Neutrophil (primary cell): ENCODE measurements at regions not wholly inside any gene's neighbourhood (a gene's known extent, or its start where the extent isn't known, plus 50 kb on each side); places are given as distances from the start of the nearest gene placed in this dataset.

Source experiments
- H3K27ac ChIP-seq: fragments of 200-600 bp; sonication (generic); 2 replicates; pipeline ENCODE4 v1.5.1; 2016; ENCODE audit warnings: mild to moderate bottlenecking, moderate library complexity
- H3K27me3 ChIP-seq: fragments of 200-600 bp; sonication (generic); 2 replicates; pipeline ENCODE4 v1.6.0; 2016; ENCODE audit warnings: mild to moderate bottlenecking
- H3K36me3 ChIP-seq: fragments of 200-600 bp; sonication (generic); 2 replicates; pipeline ENCODE4 v1.5.1; 2017
- H3K4me1 ChIP-seq, 2 experiments: fragments of 200-600 bp in 1 of 2; sonication (generic) in 1 of 2; 1 replicate in 1 of 2; 2 replicates in 1 of 2; pipeline versions ENCODE4 v1.5.1 to v1.6.1; 2013 to 2016; ENCODE audit warnings: low read depth in 1 of 2, low read length in 1 of 2, mild to moderate bottlenecking in 1 of 2, moderate library complexity in 1 of 2; ENCODE audit not compliant: control insufficient read depth in 1 of 2, insufficient read depth in 1 of 2
- H3K4me3 ChIP-seq, 2 experiments: fragments of 200-600 bp in 1 of 2; sonication (generic) in 1 of 2; 1 replicate in 1 of 2; 2 replicates in 1 of 2; pipeline ENCODE4 v1.5.1; 2013 to 2016; ENCODE audit warnings: low read depth in 1 of 2, low read length in 1 of 2, mild to moderate bottlenecking in 1 of 2, moderate library complexity in 1 of 2
- H3K9me3 ChIP-seq: fragments of 200-600 bp; sonication (generic); 2 replicates; pipeline ENCODE4 v1.5.1; 2016
- TF ChIP-seq, protein P1 (sequence below): fragments of 200-600 bp; sonication (generic); IDR thresholded peaks from 2 replicates; pipeline ENCODE4 v1.5.1; 2016; ENCODE audit warnings: antibody characterized with exemption

DNA sequence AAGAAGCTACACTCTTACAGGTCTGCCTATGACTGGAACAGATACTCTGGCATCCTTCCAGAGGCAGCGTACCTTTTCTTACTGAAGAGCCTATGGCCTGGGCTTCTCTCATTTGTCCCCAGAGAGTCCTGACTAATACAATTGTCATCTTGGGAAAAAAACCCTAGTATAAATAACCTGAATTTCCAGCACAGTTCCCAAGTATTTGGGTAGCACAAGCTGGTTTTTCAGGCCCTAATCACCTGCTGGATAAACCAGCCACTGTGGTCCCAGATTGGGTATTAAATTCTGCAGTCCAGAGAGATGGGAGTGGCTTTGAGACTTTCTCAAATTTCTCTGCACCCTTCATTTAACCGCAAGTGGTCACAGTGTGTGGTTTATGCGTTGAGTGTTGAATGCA lies 186.8 kb upstream of the NEBL start:
- TF ChIP-seq, protein P1, sequence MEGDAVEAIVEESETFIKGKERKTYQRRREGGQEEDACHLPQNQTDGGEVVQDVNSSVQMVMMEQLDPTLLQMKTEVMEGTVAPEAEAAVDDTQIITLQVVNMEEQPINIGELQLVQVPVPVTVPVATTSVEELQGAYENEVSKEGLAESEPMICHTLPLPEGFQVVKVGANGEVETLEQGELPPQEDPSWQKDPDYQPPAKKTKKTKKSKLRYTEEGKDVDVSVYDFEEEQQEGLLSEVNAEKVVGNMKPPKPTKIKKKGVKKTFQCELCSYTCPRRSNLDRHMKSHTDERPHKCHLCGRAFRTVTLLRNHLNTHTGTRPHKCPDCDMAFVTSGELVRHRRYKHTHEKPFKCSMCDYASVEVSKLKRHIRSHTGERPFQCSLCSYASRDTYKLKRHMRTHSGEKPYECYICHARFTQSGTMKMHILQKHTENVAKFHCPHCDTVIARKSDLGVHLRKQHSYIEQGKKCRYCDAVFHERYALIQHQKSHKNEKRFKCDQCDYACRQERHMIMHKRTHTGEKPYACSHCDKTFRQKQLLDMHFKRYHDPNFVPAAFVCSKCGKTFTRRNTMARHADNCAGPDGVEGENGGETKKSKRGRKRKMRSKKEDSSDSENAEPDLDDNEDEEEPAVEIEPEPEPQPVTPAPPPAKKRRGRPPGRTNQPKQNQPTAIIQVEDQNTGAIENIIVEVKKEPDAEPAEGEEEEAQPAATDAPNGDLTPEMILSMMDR, result no peak
- no peaks in the 10 kb centered on the region for H3K9me3 ChIP-seq
- no peaks in the 10 kb centered on the region for H3K4me1 ChIP-seq
- no peak overlapping the region for H3K27ac ChIP-seq
- peaks cover 7% of the 10 kb centered on the region for H3K27me3 ChIP-seq
- no peaks in the 10 kb centered on the region for H3K36me3 ChIP-seq
- no peak overlapping the region for H3K4me3 ChIP-seq

DNA sequence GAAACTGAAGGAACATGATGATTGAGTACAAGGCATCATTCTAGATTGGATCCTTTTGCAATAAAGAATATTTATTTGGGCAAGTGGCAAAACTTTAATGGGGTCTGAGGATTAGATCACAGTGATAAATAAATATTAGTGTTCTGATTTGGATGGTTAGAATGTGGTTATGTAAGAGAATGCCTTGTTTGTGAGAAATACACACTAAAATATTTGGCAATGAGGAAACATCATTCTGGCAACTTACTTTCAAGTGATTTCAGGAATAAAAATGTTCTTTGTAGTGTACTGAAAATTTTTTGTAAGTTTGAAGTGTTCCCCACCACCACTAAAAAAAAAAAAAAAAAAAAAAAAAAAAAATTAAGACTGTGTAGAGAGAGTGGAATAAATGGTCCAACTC lies 185.1 kb upstream of the NEBL start:
- TF ChIP-seq, protein P1, result no peak
- no peaks in the 10 kb centered on the region for H3K4me1 ChIP-seq
- no peaks in the 10 kb centered on the region for H3K36me3 ChIP-seq
- no peak overlapping the region for H3K27ac ChIP-seq
- no peaks in the 10 kb centered on the region for H3K9me3 ChIP-seq
- H3K4me3 ChIP-seq, result no peak overlapping the region
- peaks cover 7% of the 10 kb centered on the region for H3K27me3 ChIP-seq

DNA sequence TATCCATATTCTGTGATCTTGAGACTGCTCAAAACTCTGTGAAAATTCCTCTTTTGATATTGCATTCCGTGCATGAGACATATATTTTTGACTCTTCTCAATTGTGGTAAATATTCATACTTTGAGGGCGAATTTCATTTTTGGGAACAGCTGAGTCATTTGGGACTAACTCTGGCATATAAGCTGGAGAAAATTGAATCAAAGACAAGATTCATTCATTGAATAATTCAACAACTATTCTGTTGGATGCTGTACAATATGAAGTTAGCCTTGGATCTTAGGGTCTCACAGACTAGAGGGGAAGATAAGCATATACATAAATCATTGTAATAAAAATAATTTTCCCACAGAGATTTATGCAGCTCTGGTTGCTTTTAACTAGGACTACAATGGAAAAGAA lies 183.2 kb upstream of the NEBL start:
- H3K9me3 ChIP-seq, result no peaks in the 10 kb centered on the region
- H3K36me3 ChIP-seq, result no peaks in the 10 kb centered on the region
- H3K4me3 ChIP-seq, result no peak overlapping the region
- H3K27ac ChIP-seq, result no peak overlapping the region
- no peaks in the 10 kb centered on the region for H3K4me1 ChIP-seq
- TF ChIP-seq, protein P1, result no peak
- H3K27me3 ChIP-seq, result peaks cover 7% of the 10 kb centered on the region

DNA sequence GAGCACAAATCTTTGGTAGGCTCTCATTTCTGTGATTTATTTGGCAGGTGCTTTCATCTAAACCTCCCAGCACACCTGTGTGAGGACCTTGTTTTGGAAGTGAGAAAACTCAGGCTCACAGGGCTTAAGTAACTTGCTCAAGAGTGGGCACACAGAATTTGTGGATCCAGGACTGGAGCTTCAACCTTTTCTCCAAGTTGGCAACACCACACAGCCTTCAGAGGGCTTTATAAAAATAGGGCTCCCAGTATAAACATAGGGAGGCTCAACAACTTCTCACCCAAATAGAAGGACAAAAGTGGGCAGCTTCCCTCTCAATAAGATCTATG lies 182.2 kb upstream of the NEBL start:
- H3K4me3 ChIP-seq, result no peak overlapping the region
- H3K27me3 ChIP-seq, result peaks cover 7% of the 10 kb centered on the region
- H3K4me1 ChIP-seq, result no peaks in the 10 kb centered on the region
- TF ChIP-seq, protein P1, result no peak
- H3K27ac ChIP-seq, result no peak overlapping the region
- no peaks in the 10 kb centered on the region for H3K9me3 ChIP-seq
- no peaks in the 10 kb centered on the region for H3K36me3 ChIP-seq

DNA sequence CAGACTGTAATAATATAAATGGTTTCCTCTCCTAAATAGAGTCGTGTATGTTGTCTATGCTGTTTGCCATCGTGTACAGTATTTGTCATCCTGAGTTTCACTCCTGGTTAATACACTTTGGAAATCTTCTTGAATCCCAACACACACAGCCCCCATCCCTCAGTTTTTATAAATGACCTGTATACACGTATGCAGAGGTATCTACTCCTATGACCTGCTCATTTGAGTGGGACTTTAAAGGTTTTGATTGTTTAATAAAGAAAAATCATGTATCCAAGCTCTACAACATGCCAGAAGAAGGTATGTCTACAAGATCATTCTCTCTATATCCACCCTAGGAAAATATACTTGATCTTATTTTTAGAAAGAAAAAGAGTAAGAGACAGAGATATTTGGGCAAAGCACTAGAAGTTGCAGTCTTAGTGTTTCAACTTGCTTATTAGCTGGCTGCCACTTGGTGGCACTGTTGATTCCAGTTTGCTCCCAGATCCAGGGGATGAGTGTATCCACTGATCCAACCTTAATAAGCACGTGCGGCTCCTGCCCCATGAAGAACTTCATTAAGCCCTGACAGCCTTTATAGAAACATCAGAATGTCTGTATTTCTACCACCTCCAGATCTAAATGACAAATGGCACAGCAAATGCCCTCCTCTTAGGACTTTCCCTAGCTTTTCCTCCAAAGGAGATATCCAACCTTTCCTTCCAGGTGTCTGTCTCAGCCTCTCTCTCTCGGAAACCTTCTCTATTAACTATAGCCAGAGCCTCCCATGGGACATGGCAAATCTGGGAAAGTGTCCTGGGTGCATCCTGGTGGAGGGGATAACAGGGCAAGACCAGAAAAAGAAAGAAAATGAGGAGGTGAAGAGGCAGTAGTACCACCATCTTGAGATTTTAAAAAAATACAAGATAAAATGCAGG lies 181.6 kb upstream of the NEBL start:
- no peaks in the 10 kb centered on the region for H3K9me3 ChIP-seq
- no peaks in the 10 kb centered on the region for H3K4me1 ChIP-seq
- peaks cover 7% of the 10 kb centered on the region for H3K27me3 ChIP-seq
- no peak overlapping the region for H3K27ac ChIP-seq
- H3K36me3 ChIP-seq, result no peaks in the 10 kb centered on the region
- H3K4me3 ChIP-seq, result no peak overlapping the region
- TF ChIP-seq, protein P1, result no peak
